ENCODE measurements at regions not wholly inside any gene's neighbourhood (a gene's known extent, or its start where the extent isn't known, plus 50 kb on each side); places are given as distances from the start of the nearest gene placed in this dataset.
A peak's percentile ranks its signal among the peaks of the same experiment; 100 is the strongest.

DNA sequence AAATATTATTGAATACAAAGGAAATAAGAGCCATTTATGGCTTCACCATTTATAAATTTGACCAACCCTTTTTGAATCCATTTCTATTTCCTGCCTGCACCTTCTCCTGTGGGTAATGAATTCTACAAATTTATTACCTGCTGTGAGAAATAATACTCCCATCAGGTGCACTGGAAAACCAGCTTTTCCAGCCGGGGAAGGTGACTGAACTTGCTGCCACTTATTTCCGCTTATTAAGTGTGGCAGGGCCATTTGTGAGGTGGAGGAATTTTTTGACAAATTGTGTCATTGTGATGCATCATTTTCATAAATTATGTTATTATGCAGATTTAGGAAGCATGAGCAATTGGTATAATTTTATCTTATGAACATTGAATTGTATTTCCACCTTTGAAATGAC lies 151.1 kb downstream of the SQOR start:
- no peak overlapping the region for H4K8ac ChIP-seq (ENCODE audit: low read depth, low read length)

DNA sequence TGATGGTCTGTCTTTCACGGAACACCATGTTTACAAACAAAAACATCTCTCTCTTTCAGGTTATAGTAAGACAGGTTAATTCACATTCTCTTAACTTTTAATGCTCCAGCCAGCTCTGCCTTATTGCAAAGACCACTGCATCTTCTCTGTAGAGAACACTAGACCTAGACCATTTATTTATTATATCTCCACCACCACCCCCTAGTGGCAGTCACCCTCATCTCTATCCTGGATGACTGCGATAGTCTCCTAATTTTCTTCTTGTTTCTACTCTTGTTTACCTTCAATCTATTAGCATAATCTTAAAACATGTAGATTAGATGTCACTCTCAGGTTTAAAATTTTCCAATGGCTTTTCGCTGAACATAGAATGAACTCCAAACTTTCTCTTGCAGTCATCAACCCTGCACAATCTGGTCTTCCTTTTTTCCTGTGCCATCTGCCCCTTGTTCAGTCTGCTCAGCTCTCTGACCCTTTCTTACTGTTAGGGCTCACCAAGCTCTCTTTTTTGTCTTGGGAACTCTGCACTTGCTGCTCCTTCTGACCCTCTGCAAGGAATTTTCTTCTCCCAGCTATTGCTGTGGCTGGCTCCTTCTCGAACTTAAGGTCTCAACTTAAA lies 155.6 kb downstream of the SQOR start:
- Histone ChIP-seq H2BK12ac (ENCODE audit: low read length) (no peak overlapping the region), H3K9me3 (ENCODE audit: insufficient read depth, low read depth, low read length) (no peaks in the 10 kb centered on the region), H3K9ac (ENCODE audit: low read length) (no peak overlapping the region), H3K4ac (ENCODE audit: low read depth, low read length) (no peak overlapping the region), H2BK120ac (ENCODE audit: insufficient read depth, low read length, poor library complexity) (no peak overlapping the region), H3K79me2 (ENCODE audit: control insufficient read depth, insufficient read depth, low read length, poor library complexity) (no peaks in the 10 kb centered on the region), H3K79me1 (ENCODE audit: low read length) (no peaks in the 10 kb centered on the region), H3K14ac (ENCODE audit: low read length) (no peak overlapping the region), H3K18ac (ENCODE audit: low read length) (no peak overlapping the region), H3K4me2 (ENCODE audit: low read length) (no peak overlapping the region), H2AK5ac (ENCODE audit: low read length) (no peak overlapping the region), H2AFZ (ENCODE audit: insufficient read depth, low read length, poor library complexity) (no peak overlapping the region), H3K4me1 (ENCODE audit: control insufficient read depth in 1 of 2, insufficient read depth in 2 of 2, low read length in 2 of 2) (no peaks in the 10 kb centered on the region), H4K12ac (ENCODE audit: low read depth, low read length) (no peak overlapping the region), H3K23ac (ENCODE audit: low read length) (no peak overlapping the region), H2BK5ac (ENCODE audit: low read depth, low read length, poor library complexity) (no peak overlapping the region), H3K27me3 (ENCODE audit: insufficient read depth, low read length) (no peaks in the 10 kb centered on the region), H4K91ac (ENCODE audit: low read depth, low read length) (no peak overlapping the region), H3K4me3 (ENCODE audit: low read depth, low read length) (no peak overlapping the region), H3K27ac (ENCODE audit: low read depth, low read length) (no peak overlapping the region), H4K8ac (ENCODE audit: low read depth, low read length) (no peak overlapping the region), H3K36me3 (ENCODE audit: control insufficient read depth in 1 of 2, insufficient read depth in 2 of 2, low read length in 2 of 2) (no peaks in the 10 kb centered on the region)
- no CpG with 5 or more reads among the region's 4 CpGs for WGBS (ENCODE audit: extremely low coverage, insufficient coverage, insufficient read length)
- DNase-seq, result peak in 1 of 2 donors; percentile 14

More for the DNA sequence above, 151.1 kb downstream of the SQOR start:
- H3K4me3 ChIP-seq (ENCODE audit: low read depth, low read length), result no peak overlapping the region
- no peaks in the 10 kb centered on the region for H3K27me3 ChIP-seq (ENCODE audit: insufficient read depth, low read length)
- no peak for DNase-seq
- no peak overlapping the region for H2BK5ac ChIP-seq (ENCODE audit: low read depth, low read length, poor library complexity)
- H2BK120ac ChIP-seq (ENCODE audit: insufficient read depth, low read length, poor library complexity), result no peak overlapping the region
- H3K9me3 ChIP-seq (ENCODE audit: insufficient read depth, low read depth, low read length), result no peaks in the 10 kb centered on the region
- H3K23ac ChIP-seq (ENCODE audit: low read length), result no peak overlapping the region
- no peak overlapping the region for H3K27ac ChIP-seq (ENCODE audit: low read depth, low read length)
- no peak overlapping the region for H4K12ac ChIP-seq (ENCODE audit: low read depth, low read length)
- H2BK12ac ChIP-seq (ENCODE audit: low read length), result no peak overlapping the region
- no peak overlapping the region for H2AK5ac ChIP-seq (ENCODE audit: low read length)
- no peak overlapping the region for H3K18ac ChIP-seq (ENCODE audit: low read length)
- H3K4me2 ChIP-seq (ENCODE audit: low read length), result no peak overlapping the region
- no peak overlapping the region for H2AFZ ChIP-seq (ENCODE audit: insufficient read depth, low read length, poor library complexity)
- H3K36me3 ChIP-seq (ENCODE audit: control insufficient read depth in 1 of 2, insufficient read depth in 2 of 2, low read length in 2 of 2), result no peaks in the 10 kb centered on the region
- H4K91ac ChIP-seq (ENCODE audit: low read depth, low read length), result no peak overlapping the region
- H3K4me1 ChIP-seq (ENCODE audit: control insufficient read depth in 1 of 2, insufficient read depth in 2 of 2, low read length in 2 of 2), result no peaks in the 10 kb centered on the region
- H3K79me1 ChIP-seq (ENCODE audit: low read length), result no peaks in the 10 kb centered on the region
- H3K9ac ChIP-seq (ENCODE audit: low read length), result no peak overlapping the region
- no peak overlapping the region for H3K4ac ChIP-seq (ENCODE audit: low read depth, low read length)
- H3K79me2 ChIP-seq (ENCODE audit: control insufficient read depth, insufficient read depth, low read length, poor library complexity), result no peaks in the 10 kb centered on the region
- no CpG with 5 or more reads among the region's 2 CpGs for WGBS (ENCODE audit: extremely low coverage, insufficient coverage, insufficient read length)
- H3K14ac ChIP-seq (ENCODE audit: low read length), result no peak overlapping the region

DNA sequence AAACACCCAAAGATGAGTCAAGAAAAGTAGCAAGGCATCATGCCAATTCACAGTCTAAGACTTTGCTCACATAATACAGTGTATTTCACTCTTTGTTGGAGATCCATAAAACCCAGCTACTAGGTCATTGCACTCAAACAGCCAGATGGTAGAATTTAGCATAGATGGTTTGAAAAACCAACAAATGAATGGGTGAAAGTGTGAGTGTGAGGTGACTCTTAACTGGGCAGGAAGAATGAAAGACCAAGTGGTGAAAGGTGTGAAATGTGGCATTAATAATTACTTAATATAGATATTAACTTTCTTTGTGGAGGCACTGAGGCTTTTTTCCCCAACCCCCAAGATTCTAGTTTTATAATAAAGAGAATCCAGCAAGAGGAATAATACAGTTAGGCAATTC lies 159.5 kb downstream of the SQOR start:
- H4K91ac ChIP-seq (ENCODE audit: low read depth, low read length), result no peak overlapping the region
- no peaks in the 10 kb centered on the region for H3K4me1 ChIP-seq (ENCODE audit: control insufficient read depth in 1 of 2, insufficient read depth in 2 of 2, low read length in 2 of 2)
- H3K14ac ChIP-seq (ENCODE audit: low read length), result no peak overlapping the region
- no peak overlapping the region for H2BK5ac ChIP-seq (ENCODE audit: low read depth, low read length, poor library complexity)
- H3K18ac ChIP-seq (ENCODE audit: low read length), result no peak overlapping the region
- H3K27me3 ChIP-seq (ENCODE audit: insufficient read depth, low read length), result no peaks in the 10 kb centered on the region
- H4K8ac ChIP-seq (ENCODE audit: low read depth, low read length), result no peak overlapping the region
- H3K4me2 ChIP-seq (ENCODE audit: low read length), result no peak overlapping the region
- no peak overlapping the region for H3K23ac ChIP-seq (ENCODE audit: low read length)
- no peaks in the 10 kb centered on the region for H3K79me1 ChIP-seq (ENCODE audit: low read length)
- no peak overlapping the region for H4K12ac ChIP-seq (ENCODE audit: low read depth, low read length)
- H3K4ac ChIP-seq (ENCODE audit: low read depth, low read length), result no peak overlapping the region
- no peaks in the 10 kb centered on the region for H3K79me2 ChIP-seq (ENCODE audit: control insufficient read depth, insufficient read depth, low read length, poor library complexity)
- no peak overlapping the region for H2AFZ ChIP-seq (ENCODE audit: insufficient read depth, low read length, poor library complexity)
- H3K4me3 ChIP-seq (ENCODE audit: low read depth, low read length), result no peak overlapping the region
- no peak overlapping the region for H2BK120ac ChIP-seq (ENCODE audit: insufficient read depth, low read length, poor library complexity)
- H3K9ac ChIP-seq (ENCODE audit: low read length), result no peak overlapping the region
- DNase-seq, result no peak
- H3K9me3 ChIP-seq (ENCODE audit: insufficient read depth, low read depth, low read length), result no peaks in the 10 kb centered on the region
- H2BK12ac ChIP-seq (ENCODE audit: low read length), result no peak overlapping the region
- no peak overlapping the region for H3K27ac ChIP-seq (ENCODE audit: low read depth, low read length)
- H3K36me3 ChIP-seq (ENCODE audit: control insufficient read depth in 1 of 2, insufficient read depth in 2 of 2, low read length in 2 of 2), result no peaks in the 10 kb centered on the region
- no peak overlapping the region for H2AK5ac ChIP-seq (ENCODE audit: low read length)

DNA sequence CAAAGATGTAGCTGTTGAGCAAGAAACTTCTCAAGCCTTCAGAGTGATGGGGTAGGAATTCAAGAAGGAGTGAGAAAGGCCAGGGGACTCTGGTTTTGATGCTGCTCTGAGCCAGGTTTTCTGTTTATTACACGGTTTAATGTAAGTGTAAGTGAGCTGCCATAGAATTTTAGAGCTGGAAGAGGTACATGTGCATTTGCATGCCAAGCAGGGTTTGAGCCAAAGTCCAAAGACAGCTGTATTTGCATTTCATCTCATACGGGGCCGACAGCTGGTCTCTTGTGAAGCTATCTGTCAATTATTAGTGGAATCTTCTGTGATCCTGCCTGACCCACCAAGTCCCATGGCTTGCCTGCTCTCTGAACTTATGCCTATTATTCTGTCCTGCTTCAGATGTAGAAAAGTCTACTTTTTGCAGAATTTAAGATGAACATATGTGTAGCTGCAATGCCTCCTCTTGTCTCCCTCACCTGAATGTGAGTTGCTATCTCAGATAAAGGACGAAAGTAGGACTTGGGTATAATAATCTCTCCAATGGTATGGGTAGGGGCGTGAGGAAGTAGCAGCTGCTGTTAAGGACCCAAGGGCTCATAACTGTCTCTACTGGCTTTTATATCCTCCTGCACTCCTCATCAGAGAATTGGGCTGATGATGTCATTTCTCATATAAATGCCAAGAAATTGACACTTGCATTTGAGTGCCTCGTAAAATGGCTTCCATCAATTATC lies 160.0 kb downstream of the SQOR start:
- no peak overlapping the region for H4K8ac ChIP-seq (ENCODE audit: low read depth, low read length)
- H3K27ac ChIP-seq (ENCODE audit: low read depth, low read length), result no peak overlapping the region
- H4K91ac ChIP-seq (ENCODE audit: low read depth, low read length), result no peak overlapping the region
- no peak overlapping the region for H2BK5ac ChIP-seq (ENCODE audit: low read depth, low read length, poor library complexity)
- DNase-seq, result no peak
- H2BK12ac ChIP-seq (ENCODE audit: low read length), result no peak overlapping the region
- H3K18ac ChIP-seq (ENCODE audit: low read length), result no peak overlapping the region
- no peak overlapping the region for H3K9ac ChIP-seq (ENCODE audit: low read length)
- H3K14ac ChIP-seq (ENCODE audit: low read length), result no peak overlapping the region
- no CpG with 5 or more reads among the region's 6 CpGs for WGBS (ENCODE audit: extremely low coverage, insufficient coverage, insufficient read length)
- H2BK120ac ChIP-seq (ENCODE audit: insufficient read depth, low read length, poor library complexity), result no peak overlapping the region
- no peaks in the 10 kb centered on the region for H3K79me2 ChIP-seq (ENCODE audit: control insufficient read depth, insufficient read depth, low read length, poor library complexity)
- no peak overlapping the region for H4K12ac ChIP-seq (ENCODE audit: low read depth, low read length)
- no peak overlapping the region for H2AK5ac ChIP-seq (ENCODE audit: low read length)
- H2AFZ ChIP-seq (ENCODE audit: insufficient read depth, low read length, poor library complexity), result no peak overlapping the region
- no peak overlapping the region for H3K4ac ChIP-seq (ENCODE audit: low read depth, low read length)
- H3K23ac ChIP-seq (ENCODE audit: low read length), result no peak overlapping the region
- no peaks in the 10 kb centered on the region for H3K79me1 ChIP-seq (ENCODE audit: low read length)
- no peaks in the 10 kb centered on the region for H3K27me3 ChIP-seq (ENCODE audit: insufficient read depth, low read length)
- no peak overlapping the region for H3K4me2 ChIP-seq (ENCODE audit: low read length)
- H3K36me3 ChIP-seq (ENCODE audit: control insufficient read depth in 1 of 2, insufficient read depth in 2 of 2, low read length in 2 of 2), result no peaks in the 10 kb centered on the region
- H3K4me3 ChIP-seq (ENCODE audit: low read depth, low read length), result no peak overlapping the region
- H3K9me3 ChIP-seq (ENCODE audit: insufficient read depth, low read depth, low read length), result no peaks in the 10 kb centered on the region
- no peaks in the 10 kb centered on the region for H3K4me1 ChIP-seq (ENCODE audit: control insufficient read depth in 1 of 2, insufficient read depth in 2 of 2, low read length in 2 of 2)
